OCI-LY7 (cell line): ENCODE measurements at regions not wholly inside any gene's neighbourhood (a gene's known extent, or its start where the extent isn't known, plus 50 kb on each side); places are given as distances from the start of the nearest gene placed in this dataset.

Experiments used
- BruUV-seq: library from RNA; stranded (reverse); fragments of 400-500 nt; replicated peaks from 2 replicates; lab custom pipeline; 2021; lab: Mats Ljungman, UMichigan
- CTCF ChIA-PET: fragments of 300-600 bp; sonication (Branson Sonifier 250); formaldehyde crosslinking; loops from one replicate; lab custom pipeline; 2022; ENCODE audit warnings: antibody characterized with exemption; ENCODE audit not compliant: unreplicated experiment; lab: Charles Lee
- POLR2A ChIA-PET: fragments of 300-600 bp; sonication (Branson Sonifier 250); formaldehyde crosslinking; loops from one replicate; lab custom pipeline; 2022; ENCODE audit warnings: antibody characterized with exemption; lab: Charles Lee
- DNase-seq: peaks from one replicate; pipeline ENCODE4 v3.0.0-alpha.2; 2015; ENCODE audit warnings: low spot score
- H2AFZ ChIP-seq: fragments of 200-600 bp; sonication (generic), shearing (Covaris generic); 2 replicates; pipeline ENCODE4 v1.6.1; 2014; ENCODE audit warnings: mild to moderate bottlenecking, antibody characterized with exemption, low read length, moderate library complexity
- H3K27ac ChIP-seq: fragments of 200-600 bp; sonication (generic); 2 replicates; pipeline ENCODE4 v1.5.1; 2014; ENCODE audit warnings: mixed run types, low read depth, mild to moderate bottlenecking, moderate library complexity, low read length, inconsistent platforms; ENCODE audit not compliant: poor library complexity, severe bottlenecking
- H3K36me3 ChIP-seq: fragments of 200-600 bp; sonication (generic); 2 replicates; pipeline ENCODE4 v1.6.1; 2014; ENCODE audit warnings: mild to moderate bottlenecking, antibody characterized with exemption, low read length, moderate library complexity, mixed read lengths; ENCODE audit not compliant: insufficient read depth
- H3K4me1 ChIP-seq: fragments of 200-600 bp; sonication (generic); 2 replicates; pipeline ENCODE4 v1.5.1; 2014; ENCODE audit warnings: mild to moderate bottlenecking, low read length; ENCODE audit not compliant: insufficient read depth, poor library complexity, severe bottlenecking
- H3K4me2 ChIP-seq: fragments of 200-600 bp; sonication (generic); 2 replicates; pipeline ENCODE4 v1.6.1; 2014; ENCODE audit warnings: mild to moderate bottlenecking, low read length
- H3K4me3 ChIP-seq: fragments of 200-600 bp; sonication (generic); 2 replicates; pipeline ENCODE4 v1.5.1; 2014; ENCODE audit warnings: mild to moderate bottlenecking, low read depth, low read length; ENCODE audit not compliant: poor library complexity, severe bottlenecking
- H3K79me2 ChIP-seq: fragments of 200-600 bp; sonication (generic); 2 replicates; pipeline ENCODE4 v1.6.1; 2016; ENCODE audit warnings: low read depth, mild to moderate bottlenecking, low read length, moderate library complexity, mixed read lengths; ENCODE audit not compliant: insufficient read depth
- H3K9me2 ChIP-seq: fragments of 200-600 bp; sonication (generic); 2 replicates; pipeline ENCODE4 v1.6.1; 2016; ENCODE audit warnings: mild to moderate bottlenecking, low read length, mixed read lengths; ENCODE audit not compliant: insufficient read depth
- H3K9me3 ChIP-seq: fragments of 200-600 bp; sonication (generic); 2 replicates; pipeline ENCODE4 v1.6.1; 2014; ENCODE audit warnings: mild to moderate bottlenecking, mixed run types, low read length, mixed read lengths
- H4K20me1 ChIP-seq: fragments of 200-600 bp; sonication (generic); 2 replicates; pipeline ENCODE4 v1.6.1; 2014; ENCODE audit warnings: mild to moderate bottlenecking, antibody characterized with exemption, low read length, moderate library complexity, mixed read lengths; ENCODE audit not compliant: insufficient read depth
- EZH2phosphoT487 ChIP-seq: fragments of 200-600 bp; sonication (generic); IDR thresholded peaks from 2 replicates; pipeline ENCODE4 v1.6.1; 2018; ENCODE audit warnings: low read depth, borderline replicate concordance, mild to moderate bottlenecking, mixed run types, antibody characterized with exemption, low read length, moderate library complexity, mixed read lengths
- intact Hi-C: fragments of 100-400 bp; cut with micrococcal nuclease; formaldehyde crosslinking; loops from one replicate; pipeline ENCODE4 v1.10.0; 2022; ENCODE audit not compliant: unreplicated experiment
- TF ChIP-seq, protein P1 (sequence below): fragments of 200-600 bp; sonication (generic); conservative IDR thresholded peaks from 2 replicates; pipeline ENCODE4 v1.5.1; 2014; ENCODE audit warnings: mild to moderate bottlenecking, antibody characterized with exemption, low read length, moderate library complexity, mixed read lengths

DNA sequence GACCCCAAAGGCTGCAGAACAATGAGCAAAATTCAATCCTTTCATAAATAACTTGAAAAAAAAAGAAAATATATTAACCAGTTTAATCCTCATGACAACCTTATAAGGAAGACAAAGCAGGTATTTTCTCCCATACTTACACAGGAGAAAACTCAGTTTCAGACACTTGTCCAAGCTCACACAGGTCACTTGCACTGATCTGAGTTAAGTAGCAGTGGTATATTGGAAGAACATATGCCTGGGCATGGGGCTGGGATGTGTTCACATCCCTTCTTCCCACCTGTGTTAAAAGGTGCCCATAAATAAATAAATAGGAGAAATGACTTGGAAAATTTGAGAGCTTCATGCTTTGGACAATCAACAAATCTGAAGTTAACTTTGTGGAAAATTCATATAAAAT, 63.5 kb upstream of the SELENOP start:
- no peak for DNase-seq
- intact Hi-C loops = no loop called here

DNA sequence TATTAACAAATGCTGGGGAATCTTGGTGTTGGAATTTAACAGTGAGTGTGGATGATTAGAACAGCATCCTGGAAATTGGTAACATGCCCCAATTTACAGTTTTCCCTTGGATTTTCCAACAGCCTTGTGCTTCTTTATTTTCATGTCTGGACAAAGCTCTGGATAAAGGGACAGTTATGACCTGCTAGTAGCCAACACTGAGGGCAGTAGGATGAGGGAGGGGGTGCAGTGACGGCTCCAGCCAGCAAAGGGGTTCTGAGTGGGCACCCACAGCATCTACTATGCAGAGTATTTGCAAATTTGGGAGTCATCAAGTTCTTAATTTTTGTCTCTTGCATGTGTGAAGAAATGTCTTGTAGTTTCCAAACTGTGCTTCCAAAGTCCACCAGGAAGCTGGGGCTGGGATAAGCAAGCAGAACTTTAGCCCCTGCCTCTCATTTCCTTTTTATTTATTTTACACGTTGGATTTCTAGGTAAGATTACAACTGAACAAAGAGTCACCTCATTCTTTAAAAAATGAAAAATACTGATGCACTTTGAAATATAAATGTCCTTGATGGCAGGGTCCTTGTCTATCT, 63.0 kb upstream of the SELENOP start:
- Histone ChIP-seq H3K27ac (no peak overlapping the region), H3K36me3 (no peaks in the 10 kb centered on the region), H3K79me2 (no peaks in the 10 kb centered on the region), H3K4me2 (no peak overlapping the region), H3K9me3 (no peaks in the 10 kb centered on the region), H3K9me2 (no peaks in the 10 kb centered on the region), H3K4me1 (no peaks in the 10 kb centered on the region), H4K20me1 (no peaks in the 10 kb centered on the region), H3K4me3 (no peak overlapping the region), H2AFZ (no peak overlapping the region)
- CTCF ChIA-PET = interaction anchor here (0.6 kb wide), 1 partner anchor 288 kb away, joined by 3 read pairs; no protein-coding TSS in a partner anchor
- no peak for DNase-seq
- TF ChIP-seq, protein P1, sequence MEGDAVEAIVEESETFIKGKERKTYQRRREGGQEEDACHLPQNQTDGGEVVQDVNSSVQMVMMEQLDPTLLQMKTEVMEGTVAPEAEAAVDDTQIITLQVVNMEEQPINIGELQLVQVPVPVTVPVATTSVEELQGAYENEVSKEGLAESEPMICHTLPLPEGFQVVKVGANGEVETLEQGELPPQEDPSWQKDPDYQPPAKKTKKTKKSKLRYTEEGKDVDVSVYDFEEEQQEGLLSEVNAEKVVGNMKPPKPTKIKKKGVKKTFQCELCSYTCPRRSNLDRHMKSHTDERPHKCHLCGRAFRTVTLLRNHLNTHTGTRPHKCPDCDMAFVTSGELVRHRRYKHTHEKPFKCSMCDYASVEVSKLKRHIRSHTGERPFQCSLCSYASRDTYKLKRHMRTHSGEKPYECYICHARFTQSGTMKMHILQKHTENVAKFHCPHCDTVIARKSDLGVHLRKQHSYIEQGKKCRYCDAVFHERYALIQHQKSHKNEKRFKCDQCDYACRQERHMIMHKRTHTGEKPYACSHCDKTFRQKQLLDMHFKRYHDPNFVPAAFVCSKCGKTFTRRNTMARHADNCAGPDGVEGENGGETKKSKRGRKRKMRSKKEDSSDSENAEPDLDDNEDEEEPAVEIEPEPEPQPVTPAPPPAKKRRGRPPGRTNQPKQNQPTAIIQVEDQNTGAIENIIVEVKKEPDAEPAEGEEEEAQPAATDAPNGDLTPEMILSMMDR = no peak
- no peak for TF ChIP-seq EZH2phosphoT487
- intact Hi-C loops = no loop called here
- POLR2A ChIA-PET = interaction anchor here (0.7 kb wide), 1 partner anchor 68 kb away, joined by 3 read pairs; no protein-coding TSS in a partner anchor
- no TSS peak for BruUV-seq

More for the DNA sequence above, 63.5 kb upstream of the SELENOP start:
- no peak overlapping the region for H3K27ac ChIP-seq
- H3K36me3 ChIP-seq = no peaks in the 10 kb centered on the region
- no peaks in the 10 kb centered on the region for H3K79me2 ChIP-seq
- no peak overlapping the region for H2AFZ ChIP-seq
- no TSS peak for BruUV-seq
- CTCF ChIA-PET = interaction anchor here (0.6 kb wide), 1 partner anchor 288 kb away, joined by 3 read pairs; no protein-coding TSS in a partner anchor
- H3K9me2 ChIP-seq = no peaks in the 10 kb centered on the region
- no peaks in the 10 kb centered on the region for H3K9me3 ChIP-seq
- POLR2A ChIA-PET = interaction anchor here (0.7 kb wide), 1 partner anchor 68 kb away, joined by 3 read pairs; no protein-coding TSS in a partner anchor
- H3K4me3 ChIP-seq = no peak overlapping the region
- TF ChIP-seq EZH2phosphoT487 = no peak
- H3K4me2 ChIP-seq = no peak overlapping the region
- no peaks in the 10 kb centered on the region for H3K4me1 ChIP-seq
- no peaks in the 10 kb centered on the region for H4K20me1 ChIP-seq

DNA sequence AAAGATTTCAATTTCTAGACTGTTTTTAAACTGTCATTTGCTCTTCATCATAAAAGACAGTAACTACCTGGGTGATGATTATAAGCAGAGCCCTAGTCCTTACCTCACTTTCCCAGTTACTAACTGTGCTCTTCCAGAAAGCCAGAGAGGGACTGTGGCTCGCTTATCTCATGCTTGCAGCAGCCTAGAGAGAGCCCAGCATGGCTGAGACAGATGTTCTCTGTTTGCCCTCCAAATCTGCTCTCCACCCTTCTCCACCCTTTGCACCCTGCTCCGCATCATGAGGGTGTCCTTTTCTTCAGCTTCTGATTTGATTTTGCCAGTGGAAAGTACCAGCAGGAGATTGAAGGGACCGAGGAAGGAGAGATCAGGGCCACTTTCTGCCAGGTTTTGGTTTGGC, 61.2 kb upstream of the SELENOP start:
- H3K4me2 ChIP-seq = no peak overlapping the region
- ChIA-PET POLR2A (no interaction called here), CTCF (no interaction called here)
- intact Hi-C loops = no loop called here
- BruUV-seq = no TSS peak
- no peaks in the 10 kb centered on the region for H4K20me1 ChIP-seq
- no peaks in the 10 kb centered on the region for H3K9me2 ChIP-seq
- TF ChIP-seq, protein P1 = no peak
- no peak for TF ChIP-seq EZH2phosphoT487
- H3K36me3 ChIP-seq = no peaks in the 10 kb centered on the region
- DNase-seq = no peak
- no peak overlapping the region for H3K4me3 ChIP-seq
- no peak overlapping the region for H3K27ac ChIP-seq
- H3K9me3 ChIP-seq = no peaks in the 10 kb centered on the region
- H3K4me1 ChIP-seq = no peaks in the 10 kb centered on the region
- H2AFZ ChIP-seq = no peak overlapping the region
- no peaks in the 10 kb centered on the region for H3K79me2 ChIP-seq
